Activated T-cell treated with anti-CD3 and anti-CD28 coated beads, Interleukin-2, amount 50 U/mL, for 4 hours (primary cell): ENCODE measurements at regions not wholly inside any gene's neighbourhood (a gene's known extent, or its start where the extent isn't known, plus 50 kb on each side); places are given as distances from the start of the nearest gene placed in this dataset.
"Not testable (repeated sequence)": the region's sequence is repeated elsewhere in the genome, so short reads cannot be mapped to it uniquely, and the experiment has no call there.

Experiments used
- ATAC-seq, 2 donors: fragments of 200-7000 bp; cut with Tn5 transposase; one replicate each; pipeline ENCODE4 v1.10.0; 2021
- DNase-seq: peaks from one replicate; pipeline ENCODE4 v3.0.0-alpha.2; 2020
- H3K27me3 Mint-ChIP-seq: one replicate; pipeline ENCODE4 v1.8.0; 2021; ENCODE audit warnings: low read depth, mixed read lengths
- H3K36me3 Mint-ChIP-seq: one replicate; pipeline ENCODE4 v1.8.0; 2022; ENCODE audit warnings: mixed read lengths; ENCODE audit not compliant: insufficient read depth
- H3K4me1 Mint-ChIP-seq: one replicate; pipeline ENCODE4 v1.8.0; 2021; ENCODE audit warnings: low read depth, mixed read lengths
- H3K4me3 Mint-ChIP-seq: one replicate; pipeline ENCODE4 v1.8.0; 2021; ENCODE audit warnings: mild to moderate bottlenecking, moderate library complexity, mixed read lengths
- H3K9me3 Mint-ChIP-seq: one replicate; pipeline ENCODE4 v1.8.0; 2021; ENCODE audit warnings: mixed read lengths

GRCh38 chr10:114872519-114873087, 51.0 kb downstream of the FHIP2A start:
- ATAC-seq: no peak
- DNase-seq: no peak
- no peak overlapping the region for H3K4me3 Mint-ChIP-seq
- H3K4me1 Mint-ChIP-seq: peaks cover 10% of the 10 kb centered on the region
- H3K36me3 Mint-ChIP-seq: no peaks in the 10 kb centered on the region
- H3K9me3 Mint-ChIP-seq: peaks cover 5% of the 10 kb centered on the region
- peaks cover 34% of the 10 kb centered on the region for H3K27me3 Mint-ChIP-seq

- no peak overlapping the region for H3K4me3 Mint-ChIP-seq
- peaks cover 17% of the 10 kb centered on the region for H3K4me1 Mint-ChIP-seq
- no peaks in the 10 kb centered on the region for H3K36me3 Mint-ChIP-seq
- peaks cover 5% of the 10 kb centered on the region for H3K9me3 Mint-ChIP-seq
- H3K27me3 Mint-ChIP-seq: peaks cover 40% of the 10 kb centered on the region
- ATAC-seq: peak; percentile 35 to 63
- DNase-seq: no peak
Observed at GRCh38 chr10:114874827-114875411, 53.3 kb downstream of the FHIP2A start.

- ATAC-seq, H3K4me3 Mint-ChIP-seq, H3K9me3 Mint-ChIP-seq, DNase-seq, H3K36me3 Mint-ChIP-seq: not testable (repeated sequence)
- H3K4me1 Mint-ChIP-seq: peaks cover 17% of the 10 kb centered on the region
- H3K27me3 Mint-ChIP-seq: peaks cover 40% of the 10 kb centered on the region
Observed at GRCh38 chr10:114875590-114876081, 54.1 kb downstream of the FHIP2A start.

- peaks cover 40% of the 10 kb centered on the region for H3K27me3 Mint-ChIP-seq
- H3K4me1 Mint-ChIP-seq: peaks cover 17% of the 10 kb centered on the region
- H3K9me3 Mint-ChIP-seq: peaks cover 5% of the 10 kb centered on the region
- ATAC-seq: no peak
- H3K4me3 Mint-ChIP-seq: no peak overlapping the region
- no peak for DNase-seq
- no peaks in the 10 kb centered on the region for H3K36me3 Mint-ChIP-seq
Observed at GRCh38 chr10:114876169-114876568, 54.6 kb downstream of the FHIP2A start.

GRCh38 chr10:114876602-114877300, 55.2 kb downstream of the FHIP2A start:
- no peaks in the 10 kb centered on the region for H3K36me3 Mint-ChIP-seq
- DNase-seq (peak; percentile 5), ATAC-seq (peak; percentile 41 to 47)
- peaks cover 17% of the 10 kb centered on the region for H3K4me1 Mint-ChIP-seq
- peaks cover 5% of the 10 kb centered on the region for H3K9me3 Mint-ChIP-seq
- peaks cover 37% of the 10 kb centered on the region for H3K27me3 Mint-ChIP-seq
- H3K4me3 Mint-ChIP-seq: no peak overlapping the region

GRCh38 chr10:114877301-114877644, 55.7 kb downstream of the FHIP2A start:
- Mint-ChIP-seq H3K9me3 (peaks cover 5% of the 10 kb centered on the region), H3K4me3 (no peak overlapping the region), H3K4me1 (peaks cover 17% of the 10 kb centered on the region), H3K36me3 (no peaks in the 10 kb centered on the region), H3K27me3 (peaks cover 35% of the 10 kb centered on the region)
- ATAC-seq: no peak
- DNase-seq: no peak

- ATAC-seq: no peak
Observed at GRCh38 chr10:114879093-114879492, 57.5 kb downstream of the FHIP2A start.

GRCh38 chr10:114879541-114880158, 58.1 kb downstream of the FHIP2A start:
- no peak overlapping the region for H3K4me3 Mint-ChIP-seq

More at GRCh38 chr10:114879093-114879492, 57.5 kb downstream of the FHIP2A start:
- Mint-ChIP-seq H3K4me1 (peaks cover 17% of the 10 kb centered on the region), H3K4me3 (no peak overlapping the region), H3K36me3 (no peaks in the 10 kb centered on the region), H3K9me3 (no peaks in the 10 kb centered on the region), H3K27me3 (peaks cover 36% of the 10 kb centered on the region)
- no peak for DNase-seq

GRCh38 chr10:114881417-114881816, 56.6 kb upstream of the TRUB1 start:
- ATAC-seq (no peak), DNase-seq (no peak)
- Mint-ChIP-seq H3K36me3 (no peaks in the 10 kb centered on the region), H3K9me3 (no peaks in the 10 kb centered on the region), H3K27me3 (peaks cover 18% of the 10 kb centered on the region), H3K4me1 (peaks cover 13% of the 10 kb centered on the region), H3K4me3 (no peak overlapping the region)

More at GRCh38 chr10:114879541-114880158, 58.1 kb downstream of the FHIP2A start:
- Mint-ChIP-seq H3K36me3 (no peaks in the 10 kb centered on the region), H3K27me3 (peaks cover 34% of the 10 kb centered on the region), H3K4me1 (peaks cover 17% of the 10 kb centered on the region), H3K9me3 (no peaks in the 10 kb centered on the region)
- ATAC-seq (peak; percentile 54 to 58), DNase-seq (peak; percentile 7)

GRCh38 chr10:114881901-114882300, 56.1 kb upstream of the TRUB1 start:
- peaks cover 13% of the 10 kb centered on the region for H3K27me3 Mint-ChIP-seq
- DNase-seq (no peak), ATAC-seq (no peak)
- no peaks in the 10 kb centered on the region for H3K36me3 Mint-ChIP-seq
- H3K4me1 Mint-ChIP-seq: peaks cover 10% of the 10 kb centered on the region
- no peaks in the 10 kb centered on the region for H3K9me3 Mint-ChIP-seq
- no peak overlapping the region for H3K4me3 Mint-ChIP-seq

- DNase-seq: no peak
- no peaks in the 10 kb centered on the region for H3K4me1 Mint-ChIP-seq
- H3K36me3 Mint-ChIP-seq: no peaks in the 10 kb centered on the region
- no peak for ATAC-seq
- H3K9me3 Mint-ChIP-seq: no peaks in the 10 kb centered on the region
- H3K27me3 Mint-ChIP-seq: peaks cover 11% of the 10 kb centered on the region
- H3K4me3 Mint-ChIP-seq: no peak overlapping the region
Observed at GRCh38 chr10:114885443-114885842, 52.6 kb upstream of the TRUB1 start.
